IPS DF 19.7 (cell line): ENCODE measurements at regions not wholly inside any gene's neighbourhood (a gene's known extent, or its start where the extent isn't known, plus 50 kb on each side); places are given as distances from the start of the nearest gene placed in this dataset.

Experiments used
- DNase-seq: peaks from one replicate; pipeline ENCODE4 v3.0.0-alpha.2; 2013; ENCODE audit warnings: low read depth, low spot score

DNA sequence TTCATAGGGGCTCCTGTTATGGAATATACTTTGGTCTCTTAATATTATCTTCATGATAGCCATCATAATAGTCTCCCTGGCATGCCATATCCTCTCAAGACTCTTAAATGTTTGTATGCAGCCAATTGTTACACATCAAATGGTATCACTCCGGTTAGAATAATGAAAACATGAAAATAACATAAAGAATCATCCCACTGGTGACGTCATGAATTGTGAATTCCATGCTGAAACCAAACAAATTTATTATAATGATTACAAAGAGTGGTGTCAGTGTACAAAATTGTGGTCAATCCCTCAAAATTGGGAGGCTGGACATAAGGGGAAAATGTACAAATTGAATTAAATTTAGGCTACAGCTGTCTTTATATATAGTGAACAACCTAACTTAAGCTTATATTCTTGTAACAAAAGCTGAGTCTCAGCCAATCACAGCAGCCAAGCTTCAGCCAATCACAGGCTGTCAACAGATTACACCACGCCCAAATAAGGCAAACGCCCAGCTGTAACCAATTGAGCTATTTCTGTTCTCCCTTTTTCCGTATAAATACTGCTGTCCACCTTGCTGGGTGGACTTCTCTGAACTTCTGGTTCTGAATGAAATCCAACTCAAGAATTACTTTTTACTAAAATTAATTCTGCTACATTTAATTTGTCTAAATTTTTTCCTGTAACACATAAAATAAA, 156.1 kb downstream of the CHD9NB start:
- DNase-seq, result no peak

DNA sequence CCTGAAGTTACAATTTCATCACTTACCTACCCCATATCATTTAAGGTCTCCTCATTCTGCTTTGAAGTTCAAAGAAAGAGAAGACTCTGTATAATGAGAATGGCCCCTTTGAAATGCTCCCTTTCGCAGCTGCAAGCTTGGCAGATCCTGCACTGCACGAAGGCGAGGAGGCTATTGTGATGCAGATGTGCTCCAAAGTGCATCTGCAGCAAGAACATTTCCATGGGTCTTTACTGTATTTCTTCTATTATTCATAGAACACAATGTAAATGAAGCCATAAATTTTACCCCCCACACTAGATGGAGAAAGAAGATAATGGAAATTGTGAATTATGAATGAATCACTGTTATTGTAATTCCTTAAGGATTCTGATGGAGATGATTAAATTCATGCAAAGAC, 178.7 kb downstream of the CHD9NB start:
- DNase-seq, result peak; percentile 35

DNA sequence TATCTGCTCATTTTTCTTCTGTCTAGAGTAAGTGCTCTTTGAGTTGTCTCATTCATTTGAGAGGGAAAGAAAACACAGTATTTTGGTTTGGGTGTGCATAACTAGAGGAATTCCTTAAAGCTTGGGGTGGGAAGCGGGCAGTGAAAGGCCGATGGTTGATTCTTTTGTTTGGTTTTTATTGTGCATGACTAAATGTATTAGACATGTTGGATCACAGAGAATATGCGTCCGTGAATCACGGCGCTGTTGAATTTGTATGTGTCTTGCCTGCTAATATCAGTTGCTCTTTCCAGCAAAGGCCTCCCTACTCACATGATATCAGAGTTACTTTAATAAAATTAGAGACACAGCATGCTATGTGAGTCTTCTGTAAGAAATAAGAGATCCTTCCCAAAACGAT, 180.0 kb downstream of the CHD9NB start:
- DNase-seq, result no peak

DNA sequence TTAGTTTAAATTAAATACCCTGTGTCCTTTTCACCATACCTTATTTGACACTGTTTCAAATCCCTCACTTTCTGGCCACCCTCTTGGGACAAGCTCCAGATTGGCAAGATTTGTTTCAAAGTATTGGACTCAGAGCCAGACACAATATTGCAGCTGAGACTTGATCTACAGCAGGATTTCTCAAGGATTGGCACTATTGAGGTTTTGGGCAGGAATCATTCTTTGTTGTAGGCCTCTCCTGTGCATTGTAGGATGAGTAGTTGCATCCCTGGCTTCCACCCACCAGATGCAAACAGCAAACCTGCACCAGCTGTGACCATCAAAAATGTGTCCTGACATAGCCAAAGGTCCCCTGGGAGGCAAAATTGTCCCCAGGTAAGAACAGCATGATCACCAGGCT, 181.2 kb downstream of the CHD9NB start:
- no peak for DNase-seq

DNA sequence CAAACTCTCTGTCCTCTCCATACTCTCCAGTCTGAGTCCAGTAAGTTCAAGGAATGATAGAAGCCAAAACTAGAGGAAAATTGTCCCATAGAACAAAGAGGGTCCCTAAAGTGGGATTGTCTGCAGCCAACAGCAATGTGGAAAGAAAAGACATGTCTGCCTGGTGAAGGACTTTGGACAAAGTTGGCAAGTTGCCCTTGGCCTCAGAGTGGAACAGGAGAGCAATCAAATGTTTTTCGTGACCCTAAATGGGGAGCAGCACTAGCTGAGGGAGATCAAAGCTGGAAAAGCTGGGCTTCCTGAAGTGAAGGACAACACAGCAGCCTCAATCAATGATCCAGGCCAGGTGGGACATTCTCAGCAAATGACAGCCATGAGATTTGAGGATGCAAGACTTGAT, 183.5 kb downstream of the CHD9NB start:
- DNase-seq, result no peak

DNA sequence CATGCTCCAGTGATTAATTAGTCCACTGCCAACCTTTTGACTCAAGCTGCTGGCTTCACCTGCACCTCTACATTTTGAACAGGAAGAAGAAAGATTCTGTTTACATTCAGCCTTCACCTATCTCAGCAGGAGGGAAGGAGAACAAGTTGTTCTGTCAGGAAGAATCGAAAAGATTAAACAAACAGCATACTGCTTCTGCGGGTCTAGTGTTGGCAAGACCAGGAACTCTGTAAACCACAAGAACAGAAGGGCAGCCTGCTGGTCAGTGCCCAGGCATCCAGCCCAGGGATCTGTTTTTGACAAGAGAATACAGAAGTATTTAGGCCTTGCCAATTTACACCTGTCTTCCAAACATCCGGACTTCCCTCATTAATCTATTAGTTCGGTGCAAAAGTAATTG, 189.7 kb downstream of the CHD9NB start:
- DNase-seq, result no peak

DNA sequence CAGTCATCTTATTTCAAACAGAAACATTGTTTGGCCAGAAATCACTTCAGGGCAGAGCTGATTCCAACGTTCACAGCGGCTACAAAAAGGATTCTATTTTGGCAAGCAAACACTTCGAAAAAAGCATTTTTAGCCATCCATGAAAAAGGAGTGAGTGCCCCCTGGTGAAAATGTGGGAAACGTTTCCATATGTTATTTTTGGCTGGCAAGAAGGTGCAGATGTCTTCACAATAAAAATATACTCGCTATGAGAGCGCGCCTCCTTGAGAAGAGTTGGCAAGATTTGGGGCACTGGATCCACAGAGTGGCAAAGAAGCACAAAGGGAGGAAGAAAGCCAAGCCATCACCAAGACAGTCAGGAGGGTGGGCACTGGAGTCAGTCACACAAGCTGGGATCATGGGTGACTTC, 191.1 kb downstream of the CHD9NB start:
- peak; percentile 15 for DNase-seq

DNA sequence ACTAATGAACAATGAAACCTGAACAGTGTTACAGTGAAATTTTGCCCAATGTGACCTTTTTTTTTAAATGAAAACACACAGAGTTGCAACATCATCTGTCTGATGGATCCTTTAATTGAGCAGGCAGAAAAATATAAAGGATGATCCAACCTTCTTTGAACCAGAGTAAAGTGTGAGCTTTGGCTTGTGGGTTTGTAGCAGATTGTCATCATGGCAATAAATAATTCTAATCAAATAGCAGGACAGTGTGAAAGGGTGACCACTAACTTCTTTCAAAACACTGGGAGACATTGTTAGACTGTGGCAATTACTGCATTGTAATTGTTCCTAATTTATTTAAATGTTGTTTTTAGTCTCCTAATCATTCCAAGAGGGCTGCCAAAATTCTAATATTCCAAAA, 197.2 kb downstream of the CHD9NB start:
- DNase-seq, result no peak

DNA sequence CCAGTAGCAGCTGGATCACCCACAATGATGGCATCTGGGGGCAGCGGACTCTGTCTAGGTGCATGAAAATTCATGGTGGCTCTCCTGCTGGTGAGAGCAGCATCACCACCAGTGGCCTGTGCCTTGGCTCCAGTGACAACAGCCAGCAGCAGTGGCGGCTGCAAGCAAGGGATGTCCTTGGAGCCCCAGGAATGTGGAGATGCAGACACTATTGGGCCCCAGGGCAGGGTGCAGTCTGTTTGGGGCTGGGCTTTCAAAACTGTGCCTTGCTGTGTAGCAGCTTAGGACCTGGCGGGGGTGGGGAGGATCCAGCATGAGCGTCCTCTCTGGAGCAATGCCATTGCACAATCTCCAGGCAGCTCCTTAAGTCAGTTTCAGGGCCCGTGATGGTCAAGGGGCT, 199.7 kb downstream of the CHD9NB start:
- DNase-seq, result no peak

DNA sequence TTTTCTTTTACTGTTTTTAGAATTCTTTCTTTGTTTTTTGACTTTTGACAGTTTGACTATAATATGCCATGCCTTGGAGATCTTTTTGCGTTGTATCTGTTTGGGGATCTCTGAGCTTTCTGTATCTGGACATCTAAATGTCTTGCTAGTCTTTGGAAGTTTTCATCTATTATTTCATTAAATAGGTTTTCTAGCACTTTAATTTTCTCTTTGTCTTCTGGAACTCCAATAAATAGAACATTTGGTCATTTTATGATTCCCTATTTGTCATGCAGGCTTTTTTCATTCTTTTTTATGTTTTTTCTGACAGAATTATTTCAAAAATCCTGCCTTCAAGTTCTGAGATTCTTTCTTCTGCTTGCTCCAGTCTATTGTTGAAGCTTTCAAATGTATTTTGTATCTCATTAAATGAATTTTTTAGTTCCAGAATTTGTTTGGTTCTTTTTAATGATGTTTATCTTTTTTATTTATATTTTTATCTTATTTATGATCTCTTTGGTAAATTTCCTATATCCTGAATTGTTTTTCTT, 201.4 kb downstream of the CHD9NB start:
- DNase-seq, result no peak

DNA sequence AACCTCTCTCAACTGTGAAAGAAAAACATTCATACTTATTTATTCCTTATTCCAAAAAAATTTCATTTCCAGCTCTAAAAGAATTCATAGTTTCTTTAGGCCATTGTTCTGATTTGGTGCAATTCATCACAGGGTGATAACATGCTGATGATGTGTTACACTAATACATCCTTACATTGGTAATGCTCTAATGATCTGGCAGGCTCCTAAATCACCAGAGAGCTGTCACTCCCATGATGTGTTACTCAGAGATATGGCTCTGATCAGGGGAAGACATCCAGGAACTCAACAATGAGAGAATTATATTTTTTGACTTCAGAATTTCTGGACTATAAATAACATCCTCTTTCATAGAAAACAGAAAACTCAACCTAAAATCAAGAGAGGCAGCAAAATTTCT, 209.3 kb downstream of the CHD9NB start:
- DNase-seq, result no peak

DNA sequence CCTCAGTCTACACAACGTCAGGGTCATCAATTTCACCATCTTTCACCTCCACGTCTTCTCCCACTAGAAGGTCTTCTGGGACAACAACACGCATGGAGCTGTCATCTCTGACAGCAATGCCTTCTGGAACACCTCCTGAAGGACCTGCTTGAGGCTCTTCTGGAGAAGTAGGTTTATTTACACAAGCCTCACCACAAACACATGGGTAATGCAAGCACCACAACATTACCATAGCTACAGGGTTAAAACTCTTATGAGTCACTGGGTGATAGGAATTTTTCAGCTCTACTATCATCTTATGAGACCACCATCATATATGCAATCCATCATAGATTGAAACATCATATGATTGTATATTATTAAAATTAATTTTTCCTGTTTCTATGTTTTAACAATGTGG, 215.4 kb downstream of the CHD9NB start:
- no peak for DNase-seq

DNA sequence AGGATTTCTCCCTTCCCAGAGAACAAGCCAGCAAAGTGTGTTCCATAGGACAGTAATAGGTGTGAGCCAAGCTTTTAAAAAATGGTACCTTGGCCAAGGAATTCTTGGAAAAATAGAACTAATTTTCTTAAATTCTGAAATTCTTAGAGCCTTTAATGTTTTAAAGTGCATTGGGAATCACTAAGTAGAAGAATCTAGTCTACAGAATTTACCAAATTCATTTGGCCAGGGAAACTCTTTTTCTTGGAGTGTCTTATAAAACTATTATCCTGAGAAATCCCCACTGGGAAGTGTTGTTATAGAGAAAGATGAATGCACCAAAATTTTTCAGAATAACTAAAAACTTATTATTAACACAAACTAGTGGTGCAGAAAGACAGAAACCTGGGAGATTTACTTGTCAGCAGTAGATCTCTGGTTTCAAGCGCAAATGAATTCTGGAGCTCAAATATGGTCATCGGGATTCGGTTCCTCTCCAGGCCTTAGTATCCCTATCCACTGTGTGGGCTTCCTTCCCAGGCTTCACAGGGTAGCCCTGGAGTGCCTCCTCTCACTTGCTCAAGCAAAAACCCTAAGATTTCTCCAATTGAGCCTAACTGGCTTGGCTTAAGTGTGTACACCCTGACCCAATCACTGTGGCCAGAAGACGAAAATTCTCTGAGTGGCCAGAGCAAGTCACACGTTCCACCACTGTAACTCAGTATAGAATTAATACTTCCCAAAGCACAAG, 217.8 kb downstream of the CHD9NB start:
- DNase-seq, result no peak

DNA sequence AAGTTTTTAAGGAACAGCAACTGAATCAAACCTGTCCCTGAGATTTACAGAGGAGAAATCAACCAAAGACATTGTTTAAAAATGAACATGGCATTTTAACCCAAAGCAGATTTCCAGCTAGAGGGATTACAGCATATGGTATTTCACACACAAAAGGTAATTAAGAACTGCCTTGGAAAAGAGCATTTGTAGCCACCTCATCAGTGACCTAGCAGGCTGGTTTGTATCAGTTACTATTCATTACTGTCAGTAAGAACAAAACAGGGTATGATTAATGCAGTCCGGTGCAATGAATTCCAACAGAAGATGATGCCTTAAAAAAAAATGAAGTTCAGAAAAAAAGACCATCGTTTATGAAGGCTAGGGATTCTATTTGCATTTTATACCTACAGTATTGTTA, 219.9 kb downstream of the CHD9NB start:
- no peak for DNase-seq

DNA sequence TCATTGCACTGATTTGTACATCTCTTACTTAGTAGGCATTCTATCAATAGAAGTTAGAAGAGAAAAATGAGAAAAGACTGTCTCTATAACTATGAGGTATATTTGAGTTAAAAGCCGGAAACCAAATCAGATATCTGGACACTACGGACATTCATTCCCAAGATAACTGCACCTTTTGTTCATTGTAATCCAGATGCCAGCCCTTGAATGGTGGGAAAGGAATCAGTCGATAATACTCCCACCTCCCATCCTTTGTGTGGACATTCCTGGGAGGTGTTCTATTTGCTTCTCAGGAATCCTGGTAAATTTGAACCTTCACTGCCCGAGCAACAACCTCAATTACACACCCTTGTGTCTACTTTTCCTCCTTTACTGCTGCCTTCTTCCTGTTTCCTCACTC, 225.2 kb downstream of the CHD9NB start:
- no peak for DNase-seq

DNA sequence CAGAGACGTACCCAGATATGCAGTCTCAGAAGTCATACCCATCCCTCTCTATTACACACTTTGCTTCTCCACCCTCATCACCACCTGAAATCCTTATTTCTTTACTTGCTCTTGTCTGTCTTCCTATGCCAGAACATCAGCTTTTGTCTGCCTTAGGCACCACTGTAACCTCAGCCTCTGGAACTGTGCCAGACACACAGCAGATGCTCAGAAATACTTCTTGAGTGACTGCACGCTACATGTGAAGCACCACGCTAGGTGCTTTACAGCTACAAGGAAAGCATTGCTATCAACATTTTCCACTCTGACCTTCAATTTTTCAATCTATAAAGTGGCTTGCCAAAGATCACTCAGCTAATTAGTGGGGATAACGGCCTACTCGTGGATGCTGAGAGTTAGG, 226.8 kb downstream of the CHD9NB start:
- no peak for DNase-seq

DNA sequence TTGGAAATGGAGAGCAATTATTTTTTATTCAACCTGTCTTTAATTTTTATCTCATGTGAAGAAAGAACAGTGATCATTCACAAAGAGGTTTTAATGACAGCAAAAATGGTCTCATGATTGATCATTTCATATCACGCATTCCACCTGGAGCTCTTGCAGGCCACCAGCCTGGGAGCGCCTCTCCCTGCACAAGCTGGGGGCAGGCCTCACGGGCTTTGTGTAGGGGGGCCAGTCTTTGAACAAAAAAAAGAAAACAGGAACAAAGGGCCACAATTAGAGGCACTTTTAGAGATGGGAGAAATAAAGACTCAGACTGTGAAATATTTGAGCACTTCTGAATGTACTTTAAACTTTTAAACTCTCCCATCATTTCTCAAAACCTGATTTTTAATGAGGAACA, 232.9 kb downstream of the CHD9NB start:
- DNase-seq, result no peak

DNA sequence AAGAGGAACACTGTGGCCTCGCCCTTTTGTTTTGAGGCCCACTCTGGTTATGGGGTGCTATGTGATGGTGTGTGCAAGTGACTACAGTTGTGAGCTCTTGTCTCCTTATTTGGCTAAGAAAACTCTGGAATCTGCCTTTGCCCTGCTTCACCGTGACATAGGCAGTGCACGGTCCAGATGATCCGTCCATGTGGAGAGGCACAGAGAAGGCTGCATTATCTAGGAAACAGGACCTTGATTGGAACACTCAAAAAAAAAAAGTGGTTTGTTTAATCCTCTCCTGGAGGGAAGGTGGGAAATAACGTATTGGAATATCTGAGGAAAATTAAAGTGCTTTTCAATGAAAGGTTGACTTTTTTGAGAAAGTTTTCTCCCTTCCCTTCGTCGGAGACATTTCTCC, 233.3 kb downstream of the CHD9NB start:
- DNase-seq, result no peak

DNA sequence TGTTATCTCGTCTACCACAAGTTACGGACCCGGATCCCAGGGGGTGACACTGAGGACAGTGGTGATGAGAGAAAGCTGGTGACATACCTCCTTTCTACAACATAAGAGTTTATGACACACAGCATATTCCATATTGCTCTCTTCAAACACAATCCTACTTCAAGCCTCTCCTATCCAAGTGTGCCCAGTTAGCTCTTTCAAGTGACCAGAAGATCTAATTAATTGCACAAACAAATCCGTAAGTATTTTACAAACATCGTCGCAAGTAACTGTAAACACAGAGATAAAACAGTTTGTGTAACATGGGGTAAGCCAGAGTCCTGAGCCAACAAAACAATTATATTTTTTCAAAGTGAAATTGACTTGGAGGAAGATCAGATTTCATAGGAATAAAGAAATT, 235.0 kb downstream of the CHD9NB start:
- no peak for DNase-seq

DNA sequence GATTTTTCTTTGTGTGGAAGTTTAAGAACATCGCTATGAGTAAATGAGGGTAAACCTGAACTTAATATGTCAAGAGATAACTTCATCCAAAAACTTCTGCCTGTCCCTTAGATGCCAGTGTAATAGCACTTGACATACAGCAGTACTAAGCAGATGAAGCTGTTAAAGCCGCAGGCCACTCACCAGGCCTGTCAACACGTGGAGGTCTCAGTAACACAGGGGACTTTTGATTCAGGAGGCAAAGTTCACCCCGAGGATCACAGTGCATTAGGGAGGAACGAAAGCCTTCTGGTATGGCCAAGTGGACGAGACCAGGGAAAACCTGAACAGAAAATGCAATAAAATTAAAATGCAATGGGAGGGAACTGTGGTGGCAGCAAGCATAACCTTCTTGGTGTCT, 235.7 kb downstream of the CHD9NB start:
- DNase-seq, result no peak

DNA sequence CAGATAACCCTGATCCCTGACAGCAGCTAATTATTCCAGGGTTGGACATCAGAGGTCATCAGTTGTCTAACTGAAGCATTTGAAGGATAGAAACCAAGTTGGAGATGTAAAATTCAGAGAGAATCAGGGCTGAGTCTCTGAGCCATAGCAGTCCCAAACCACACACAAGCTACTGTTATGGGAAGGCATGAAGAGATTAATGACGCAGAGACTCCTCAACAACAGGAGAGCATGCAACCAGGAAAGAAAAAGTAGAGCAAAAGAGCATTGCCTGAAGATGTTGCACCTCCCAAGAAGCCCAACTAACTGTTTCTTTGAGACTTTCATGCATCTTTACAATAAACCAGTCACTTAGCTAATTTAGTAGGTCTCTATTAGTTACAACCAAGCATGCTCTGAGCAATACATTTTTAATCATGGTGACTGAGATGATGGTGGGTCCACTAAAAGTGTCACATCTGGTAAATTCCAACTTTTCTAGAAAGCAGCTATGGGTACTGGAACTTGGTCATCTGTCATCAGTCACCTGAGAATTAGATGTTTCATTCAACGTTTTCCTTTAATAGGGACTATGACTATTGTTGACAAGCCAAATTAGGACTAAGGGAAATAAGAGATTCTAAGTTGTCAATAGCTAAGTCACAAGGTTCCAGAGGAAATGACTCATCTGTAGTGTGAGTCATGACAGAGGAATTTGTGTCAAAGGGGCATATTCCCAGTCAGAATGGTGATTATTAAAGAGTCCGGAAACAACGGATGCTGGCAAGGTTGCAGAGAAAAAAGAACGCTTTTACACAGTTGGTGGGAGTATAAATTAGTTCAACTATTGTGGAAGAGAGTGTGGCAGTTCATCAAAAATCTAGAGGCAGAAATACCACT, 239.8 kb downstream of the CHD9NB start:
- no peak for DNase-seq

DNA sequence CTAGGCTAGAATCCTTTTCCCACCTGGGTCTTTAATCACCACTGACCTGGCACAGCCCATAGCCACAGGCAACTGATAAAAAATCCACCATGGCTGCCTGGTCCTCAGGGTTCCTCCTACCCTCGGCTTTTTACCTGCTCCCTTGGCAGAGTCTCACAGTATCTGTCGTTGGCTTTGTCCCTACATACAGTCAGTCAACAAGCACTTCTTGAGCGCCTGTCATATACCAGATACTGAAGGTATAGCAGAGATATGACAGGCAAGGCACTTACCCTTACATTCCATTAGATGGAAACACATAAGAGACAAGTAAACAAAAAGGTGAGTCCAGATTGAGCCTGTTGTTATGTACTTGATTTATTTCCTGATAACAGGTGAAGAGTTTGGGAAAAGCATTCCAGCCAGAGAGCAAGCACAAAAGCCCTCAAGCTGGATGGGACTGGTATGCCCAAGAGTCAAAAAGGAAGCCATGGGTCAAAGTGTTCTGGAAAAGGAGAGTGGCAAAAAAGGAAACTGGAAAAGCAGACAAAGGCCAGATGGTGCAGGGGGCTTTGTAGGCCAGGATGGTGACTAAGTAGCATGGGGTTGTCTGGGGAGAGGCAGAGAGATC, 247.0 kb downstream of the CHD9NB start:
- no peak for DNase-seq
